ENCODE measurements at regions not wholly inside any gene's neighbourhood (a gene's known extent, or its start where the extent isn't known, plus 50 kb on each side); places are given as distances from the start of the nearest gene placed in this dataset.

DNA sequence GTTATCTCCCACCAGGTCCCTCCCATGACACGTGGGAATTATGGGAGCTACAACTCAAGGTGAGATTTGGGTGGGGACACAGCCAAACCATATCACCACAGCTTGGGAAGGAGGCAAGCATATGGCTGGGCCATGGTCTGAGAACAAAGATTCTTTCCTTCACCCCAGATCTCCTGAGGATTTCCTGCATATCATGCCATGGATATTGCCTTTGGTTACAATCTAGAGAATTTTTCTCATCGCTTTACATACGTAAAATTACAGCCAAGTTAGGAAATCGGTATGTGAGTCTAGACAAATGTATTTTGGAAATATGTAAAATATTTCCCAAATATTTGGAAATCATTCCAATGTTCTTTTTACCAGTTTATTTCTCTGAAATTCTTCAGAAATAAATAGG lies 398.3 kb downstream of the RFC3 start:
- no peak overlapping the region for H3K4me3 ChIP-seq (IDR thresholded peaks at IDR 0.05; ENCODE audit: insufficient read depth, low read depth, low read length)

DNA sequence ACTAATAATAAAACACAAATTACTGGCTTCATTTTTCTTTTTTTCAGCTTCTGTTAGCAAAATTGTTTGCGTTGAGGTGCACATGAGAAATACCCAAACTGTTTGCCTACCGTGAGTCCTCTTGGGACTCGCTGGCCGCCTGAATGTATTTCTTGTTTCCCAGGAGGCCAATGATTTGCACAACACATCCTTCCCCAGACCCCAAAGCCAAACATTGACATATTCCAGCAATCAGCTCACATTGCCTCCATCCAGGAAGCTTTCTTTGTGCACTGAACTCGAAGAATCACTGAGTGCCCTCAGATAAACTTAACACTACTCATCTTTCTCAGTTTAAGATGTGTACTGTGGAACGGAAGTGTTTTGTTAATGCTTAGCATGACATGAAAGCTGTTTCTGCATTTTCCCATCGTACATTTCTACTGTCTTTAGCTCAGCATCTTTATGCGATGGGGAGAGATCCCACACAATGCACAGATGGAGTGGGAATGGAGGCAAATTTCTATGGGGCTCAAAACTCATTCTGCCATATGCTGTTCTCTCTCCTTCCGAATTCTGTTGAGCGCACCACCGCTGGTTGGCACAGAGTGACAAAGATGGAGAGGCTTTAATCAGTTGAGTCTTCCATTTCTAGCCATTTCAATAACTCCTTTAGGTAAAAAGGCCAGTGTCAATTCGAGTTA lies 399.5 kb downstream of the RFC3 start:
- no peak overlapping the region for H3K4me2 ChIP-seq
- TF ChIP-seq, protein P1, sequence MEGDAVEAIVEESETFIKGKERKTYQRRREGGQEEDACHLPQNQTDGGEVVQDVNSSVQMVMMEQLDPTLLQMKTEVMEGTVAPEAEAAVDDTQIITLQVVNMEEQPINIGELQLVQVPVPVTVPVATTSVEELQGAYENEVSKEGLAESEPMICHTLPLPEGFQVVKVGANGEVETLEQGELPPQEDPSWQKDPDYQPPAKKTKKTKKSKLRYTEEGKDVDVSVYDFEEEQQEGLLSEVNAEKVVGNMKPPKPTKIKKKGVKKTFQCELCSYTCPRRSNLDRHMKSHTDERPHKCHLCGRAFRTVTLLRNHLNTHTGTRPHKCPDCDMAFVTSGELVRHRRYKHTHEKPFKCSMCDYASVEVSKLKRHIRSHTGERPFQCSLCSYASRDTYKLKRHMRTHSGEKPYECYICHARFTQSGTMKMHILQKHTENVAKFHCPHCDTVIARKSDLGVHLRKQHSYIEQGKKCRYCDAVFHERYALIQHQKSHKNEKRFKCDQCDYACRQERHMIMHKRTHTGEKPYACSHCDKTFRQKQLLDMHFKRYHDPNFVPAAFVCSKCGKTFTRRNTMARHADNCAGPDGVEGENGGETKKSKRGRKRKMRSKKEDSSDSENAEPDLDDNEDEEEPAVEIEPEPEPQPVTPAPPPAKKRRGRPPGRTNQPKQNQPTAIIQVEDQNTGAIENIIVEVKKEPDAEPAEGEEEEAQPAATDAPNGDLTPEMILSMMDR (conservative IDR thresholded peaks at IDR 0.05; ENCODE audit: low read depth, low read length): no peak
- no peak overlapping the region for H2AFZ ChIP-seq (ENCODE audit: low read depth)
- H3K79me2 ChIP-seq (ENCODE audit: insufficient read depth, low read depth): no peaks in the 10 kb centered on the region
- H3K9ac ChIP-seq: no peak overlapping the region
- H3K4me1 ChIP-seq (ENCODE audit: low read depth, poor library complexity, severe bottlenecking): no peaks in the 10 kb centered on the region
- no peaks in the 10 kb centered on the region for H3K27me3 ChIP-seq (ENCODE audit: insufficient read depth, low read depth)
- no peak overlapping the region for H3K27ac ChIP-seq
- no peaks in the 10 kb centered on the region for H3K36me3 ChIP-seq (ENCODE audit: insufficient read depth)
- H4K20me1 ChIP-seq (ENCODE audit: insufficient read depth): no peaks in the 10 kb centered on the region
- no peak overlapping the region for H3K4me3 ChIP-seq (IDR thresholded peaks at IDR 0.05; ENCODE audit: insufficient read depth, low read depth, low read length)

More for the DNA sequence above, 398.3 kb downstream of the RFC3 start:
- Histone ChIP-seq H3K36me3 (ENCODE audit: insufficient read depth) (no peaks in the 10 kb centered on the region), H3K27me3 (ENCODE audit: insufficient read depth, low read depth) (no peaks in the 10 kb centered on the region), H3K4me2 (no peak overlapping the region), H3K79me2 (ENCODE audit: insufficient read depth, low read depth) (no peaks in the 10 kb centered on the region), H2AFZ (ENCODE audit: low read depth) (no peak overlapping the region), H3K9ac (no peak overlapping the region), H3K4me1 (ENCODE audit: low read depth, poor library complexity, severe bottlenecking) (no peaks in the 10 kb centered on the region), H4K20me1 (ENCODE audit: insufficient read depth) (no peaks in the 10 kb centered on the region), H3K27ac (no peak overlapping the region)
- TF ChIP-seq, protein P1 (conservative IDR thresholded peaks at IDR 0.05; ENCODE audit: low read depth, low read length): no peak

DNA sequence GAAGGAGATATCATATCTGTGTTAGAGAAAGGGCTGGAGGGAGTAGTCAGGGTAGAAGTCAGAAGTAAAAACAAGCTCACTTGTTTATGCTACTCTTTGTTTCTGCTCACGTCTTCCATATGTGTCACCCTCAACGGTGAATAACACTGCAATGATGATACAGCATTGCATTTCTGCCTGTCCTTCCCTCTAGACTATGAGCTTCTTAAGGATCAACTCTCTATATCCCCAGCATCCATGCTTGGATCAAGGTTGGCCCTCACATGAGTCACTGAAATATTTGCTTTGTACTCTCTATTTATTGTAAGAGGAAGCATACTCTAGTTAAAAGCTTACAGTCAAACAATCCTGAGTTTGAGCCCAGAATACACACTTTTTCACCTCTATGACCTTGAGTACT lies 406.0 kb downstream of the RFC3 start:
- no peaks in the 10 kb centered on the region for H3K36me3 ChIP-seq (ENCODE audit: insufficient read depth)
- H3K4me1 ChIP-seq (ENCODE audit: low read depth, poor library complexity, severe bottlenecking): no peaks in the 10 kb centered on the region
- H4K20me1 ChIP-seq (ENCODE audit: insufficient read depth): no peaks in the 10 kb centered on the region
- no peak overlapping the region for H3K9ac ChIP-seq
- no peaks in the 10 kb centered on the region for H3K27me3 ChIP-seq (ENCODE audit: insufficient read depth, low read depth)
- TF ChIP-seq, protein P1 (conservative IDR thresholded peaks at IDR 0.05; ENCODE audit: low read depth, low read length): no peak
- no peak overlapping the region for H3K27ac ChIP-seq
- H3K79me2 ChIP-seq (ENCODE audit: insufficient read depth, low read depth): no peaks in the 10 kb centered on the region
- no peak overlapping the region for H2AFZ ChIP-seq (ENCODE audit: low read depth)
- H3K4me3 ChIP-seq (IDR thresholded peaks at IDR 0.05; ENCODE audit: insufficient read depth, low read depth, low read length): no peak overlapping the region
- no peak overlapping the region for H3K4me2 ChIP-seq

DNA sequence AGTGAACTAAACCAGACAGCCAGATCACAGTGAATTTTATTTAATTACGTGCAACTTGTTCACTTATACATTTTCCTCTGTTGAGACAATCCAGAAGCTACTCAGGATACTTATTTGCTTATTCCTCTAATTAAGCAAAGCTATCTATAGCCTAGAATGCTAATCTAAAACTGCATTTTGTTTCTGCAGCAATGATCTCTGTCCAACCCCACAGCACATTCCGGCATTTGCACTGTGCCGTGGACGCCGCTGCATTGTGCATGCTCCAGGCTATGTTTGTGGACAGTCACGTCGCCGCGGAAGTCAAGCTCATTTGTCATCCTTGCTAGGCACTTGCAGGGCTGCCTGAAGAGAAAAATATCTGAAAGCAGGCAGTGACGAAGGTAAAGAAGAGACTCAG lies 406.9 kb downstream of the RFC3 start:
- H3K27ac ChIP-seq: no peak overlapping the region

More for the DNA sequence above, 406.9 kb downstream of the RFC3 start:
- no peaks in the 10 kb centered on the region for H3K27me3 ChIP-seq (ENCODE audit: insufficient read depth, low read depth)
- H3K36me3 ChIP-seq (ENCODE audit: insufficient read depth): no peaks in the 10 kb centered on the region
- no peak overlapping the region for H3K4me2 ChIP-seq
- no peaks in the 10 kb centered on the region for H3K79me2 ChIP-seq (ENCODE audit: insufficient read depth, low read depth)
- no peak overlapping the region for H3K9ac ChIP-seq
- no peak overlapping the region for H2AFZ ChIP-seq (ENCODE audit: low read depth)
- no peak overlapping the region for H3K4me3 ChIP-seq (IDR thresholded peaks at IDR 0.05; ENCODE audit: insufficient read depth, low read depth, low read length)
- H3K4me1 ChIP-seq (ENCODE audit: low read depth, poor library complexity, severe bottlenecking): no peaks in the 10 kb centered on the region
- TF ChIP-seq, protein P1 (conservative IDR thresholded peaks at IDR 0.05; ENCODE audit: low read depth, low read length): no peak
- H4K20me1 ChIP-seq (ENCODE audit: insufficient read depth): no peaks in the 10 kb centered on the region

Measured in KMS-11 (cell line).